ENCODE measurements at regions not wholly inside any gene's neighbourhood (a gene's known extent, or its start where the extent isn't known, plus 50 kb on each side); places are given as distances from the start of the nearest gene placed in this dataset.

DNA sequence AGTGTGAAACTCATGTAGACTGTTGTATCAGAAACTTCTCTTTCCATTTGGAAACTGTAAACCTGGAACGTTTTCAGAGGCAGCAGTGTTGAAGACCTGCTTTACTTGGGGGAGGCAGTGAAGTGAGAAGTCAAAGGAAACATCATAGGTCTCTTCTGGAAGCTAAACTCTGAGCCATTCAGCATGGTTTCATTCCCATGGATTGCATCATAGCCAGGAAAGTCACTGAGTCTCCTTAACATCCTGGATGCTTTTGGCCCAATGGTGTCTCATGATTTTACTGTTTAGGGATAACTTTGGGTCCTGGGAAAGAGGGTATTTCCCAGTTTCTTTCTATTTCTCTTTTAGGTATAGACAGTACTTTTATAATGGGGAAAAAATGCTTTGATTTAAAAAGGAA lies 153.2 kb upstream of the E2F8 start:
- TF ChIP-seq POLR2A (IDR thresholded peaks at IDR 0.05) (no peak), POLR2AphosphoS5 (IDR thresholded peaks at IDR 0.05) (no peak)
- TF ChIP-seq, protein P1, sequence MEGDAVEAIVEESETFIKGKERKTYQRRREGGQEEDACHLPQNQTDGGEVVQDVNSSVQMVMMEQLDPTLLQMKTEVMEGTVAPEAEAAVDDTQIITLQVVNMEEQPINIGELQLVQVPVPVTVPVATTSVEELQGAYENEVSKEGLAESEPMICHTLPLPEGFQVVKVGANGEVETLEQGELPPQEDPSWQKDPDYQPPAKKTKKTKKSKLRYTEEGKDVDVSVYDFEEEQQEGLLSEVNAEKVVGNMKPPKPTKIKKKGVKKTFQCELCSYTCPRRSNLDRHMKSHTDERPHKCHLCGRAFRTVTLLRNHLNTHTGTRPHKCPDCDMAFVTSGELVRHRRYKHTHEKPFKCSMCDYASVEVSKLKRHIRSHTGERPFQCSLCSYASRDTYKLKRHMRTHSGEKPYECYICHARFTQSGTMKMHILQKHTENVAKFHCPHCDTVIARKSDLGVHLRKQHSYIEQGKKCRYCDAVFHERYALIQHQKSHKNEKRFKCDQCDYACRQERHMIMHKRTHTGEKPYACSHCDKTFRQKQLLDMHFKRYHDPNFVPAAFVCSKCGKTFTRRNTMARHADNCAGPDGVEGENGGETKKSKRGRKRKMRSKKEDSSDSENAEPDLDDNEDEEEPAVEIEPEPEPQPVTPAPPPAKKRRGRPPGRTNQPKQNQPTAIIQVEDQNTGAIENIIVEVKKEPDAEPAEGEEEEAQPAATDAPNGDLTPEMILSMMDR (IDR thresholded peaks at IDR 0.05): no peak

Data from gastroesophageal sphincter (tissue), 3 donors.